Stimulated activated CD8-positive, alpha-beta memory T cell treated with anti-CD3 and anti-CD28 coated beads, Interleukin-2, amount 100 ng/mL, for 1 hour (primary cell): ENCODE measurements at regions not wholly inside any gene's neighbourhood (a gene's known extent, or its start where the extent isn't known, plus 50 kb on each side); places are given as distances from the start of the nearest gene placed in this dataset.

Source experiments
- DNase-seq, 2 donors: peaks; one replicate each; pipeline ENCODE4 v3.0.0-alpha.2; 2020; ENCODE audit warnings: low read depth in 2 of 2

GRCh38 chr18:24826605-24827004, 366.2 kb downstream of the HRH4 start:
- no peak for DNase-seq

DNA sequence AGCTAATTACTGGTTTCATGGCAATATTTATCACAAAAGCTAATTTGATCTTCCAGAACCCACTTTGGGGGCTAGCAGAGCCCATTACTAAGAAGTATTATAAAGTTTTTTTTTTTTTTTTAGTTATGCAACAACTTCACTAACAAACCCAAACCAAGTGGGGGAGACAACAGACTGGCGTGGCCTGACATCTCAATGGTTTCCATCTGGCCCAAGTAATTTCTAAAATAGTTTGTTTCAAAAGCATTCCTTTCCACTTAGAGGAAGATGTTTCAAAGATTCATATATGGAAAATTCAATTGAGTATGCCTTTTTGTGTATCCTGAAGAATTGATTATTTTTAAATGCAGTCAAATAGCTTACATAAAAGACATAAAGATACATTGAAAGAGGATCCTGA, 367.1 kb downstream of the HRH4 start:
- DNase-seq, result no peak

DNA sequence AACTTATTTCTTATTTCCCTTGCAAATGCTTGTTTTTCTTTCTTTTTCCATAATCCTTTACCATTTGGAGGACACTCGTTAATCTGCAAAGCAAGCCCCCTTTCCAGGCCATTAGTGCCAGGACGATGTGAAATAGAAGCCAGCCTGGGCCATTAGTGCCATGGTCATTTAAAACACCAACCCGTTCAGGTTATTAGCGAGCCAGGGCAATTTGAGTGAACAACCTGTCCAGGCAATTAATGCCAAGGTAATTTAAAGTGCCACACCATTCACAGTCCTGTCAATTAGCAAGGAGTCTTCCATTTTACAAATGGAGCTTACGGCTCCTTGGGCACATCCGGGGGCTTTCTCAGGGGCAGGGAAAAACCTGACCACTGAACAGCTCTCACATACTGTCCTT, 370.6 kb downstream of the HRH4 start:
- DNase-seq, result no peak

- no peak for DNase-seq
Measured at GRCh38 chr18:24831871-24832665, 371.6 kb downstream of the HRH4 start.

DNA sequence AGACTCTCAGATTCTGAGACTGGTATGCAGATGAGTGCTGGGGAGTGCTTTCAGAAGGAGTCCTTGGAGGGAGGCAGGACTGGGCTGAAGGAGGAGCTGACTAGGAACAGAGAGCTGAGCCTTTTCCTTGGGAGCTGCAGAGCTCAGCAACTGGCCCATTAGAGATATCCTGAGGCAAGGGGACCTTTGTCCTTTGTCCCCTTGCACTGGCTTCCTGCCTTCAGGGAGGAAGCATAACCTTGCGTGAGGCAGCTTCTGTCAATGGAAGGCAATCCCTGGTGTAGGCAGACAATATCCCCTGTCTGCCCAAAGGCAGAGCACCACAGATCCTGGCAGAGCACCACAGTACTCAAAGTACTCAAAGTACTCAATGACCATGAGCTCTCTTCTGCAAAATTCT, 375.3 kb downstream of the HRH4 start:
- DNase-seq, result no peak

- DNase-seq, result no peak
Measured at GRCh38 chr18:24837066-24837465, 376.6 kb downstream of the HRH4 start.

DNA sequence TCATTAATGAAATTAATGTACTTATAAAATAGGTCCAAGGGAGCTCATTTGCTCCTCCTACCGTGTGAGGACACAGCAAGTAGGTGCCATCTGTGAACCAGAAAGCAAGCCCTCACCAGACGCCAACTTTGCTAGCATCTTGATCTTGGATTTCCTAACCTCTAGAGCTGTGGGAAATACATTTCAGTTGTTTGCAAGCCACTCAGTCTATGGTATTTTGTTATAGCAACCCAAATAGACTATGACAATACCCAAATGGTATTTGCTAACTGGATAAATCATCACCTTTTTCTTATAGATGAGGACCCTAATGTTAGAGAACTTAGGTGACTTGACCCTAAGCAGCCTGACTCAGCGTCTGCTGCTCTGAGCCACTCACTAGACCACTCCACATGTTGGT, 379.6 kb downstream of the HRH4 start:
- no peak for DNase-seq

DNA sequence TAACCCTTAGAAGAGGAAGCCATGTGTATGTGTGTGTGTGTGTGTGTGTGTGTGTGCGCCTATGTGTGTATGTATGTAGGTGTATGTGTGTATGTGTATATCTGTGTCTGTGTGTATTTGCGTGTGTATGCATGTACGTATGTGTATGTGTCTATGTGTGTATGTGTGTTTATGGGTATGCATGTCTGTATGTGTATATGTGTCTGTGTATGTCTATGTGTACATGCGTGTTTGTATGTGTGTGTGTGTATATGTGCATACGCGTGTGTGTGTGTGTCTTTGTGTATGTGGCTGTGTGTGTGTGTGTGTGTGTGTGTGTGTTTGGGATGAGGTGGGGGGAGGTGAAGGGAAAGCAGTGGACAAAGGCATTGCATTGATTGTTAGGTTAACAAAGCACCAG, 380.2 kb downstream of the HRH4 start:
- no peak for DNase-seq

- no peak for DNase-seq
Measured at GRCh38 chr18:24841536-24841935, 381.1 kb downstream of the HRH4 start.

DNA sequence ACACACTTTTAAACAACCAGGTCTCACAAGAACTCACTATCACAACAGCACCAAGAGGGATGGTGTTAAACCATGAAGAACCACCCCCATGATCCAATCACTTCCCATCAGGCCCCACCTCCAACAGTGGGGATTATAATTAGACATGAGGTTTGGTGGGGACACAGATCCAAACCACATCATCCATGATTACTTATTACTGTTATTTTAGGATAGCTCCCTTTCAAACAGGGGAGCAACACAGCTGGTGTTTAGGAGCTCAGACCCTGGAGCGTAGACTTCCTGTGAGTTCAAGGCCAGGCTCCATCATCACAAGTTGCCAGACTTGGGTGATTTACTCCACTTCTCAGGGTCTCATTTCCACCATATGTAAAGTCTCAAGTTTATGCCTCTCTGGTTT, 382.7 kb downstream of the HRH4 start:
- no peak for DNase-seq

DNA sequence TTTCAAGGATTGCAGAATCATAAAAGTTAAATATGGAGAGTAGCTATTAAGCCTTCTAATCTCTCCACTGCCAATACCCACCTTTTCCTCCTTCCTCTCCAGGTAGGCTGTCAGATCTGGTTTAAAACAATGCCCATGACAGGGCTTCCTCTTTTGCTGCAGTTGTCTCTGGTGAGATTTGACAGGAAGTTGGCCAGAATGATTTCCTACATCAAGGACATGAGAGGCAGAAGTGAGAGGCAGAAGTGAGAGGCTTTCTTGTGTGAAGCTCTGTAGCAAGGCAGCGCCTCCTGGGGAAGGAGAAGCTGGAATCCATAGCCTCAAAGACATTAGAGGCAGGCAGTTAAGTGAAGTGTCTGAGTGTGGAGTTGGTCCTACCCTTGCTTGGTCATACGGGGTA, 385.7 kb downstream of the HRH4 start:
- no peak for DNase-seq

DNA sequence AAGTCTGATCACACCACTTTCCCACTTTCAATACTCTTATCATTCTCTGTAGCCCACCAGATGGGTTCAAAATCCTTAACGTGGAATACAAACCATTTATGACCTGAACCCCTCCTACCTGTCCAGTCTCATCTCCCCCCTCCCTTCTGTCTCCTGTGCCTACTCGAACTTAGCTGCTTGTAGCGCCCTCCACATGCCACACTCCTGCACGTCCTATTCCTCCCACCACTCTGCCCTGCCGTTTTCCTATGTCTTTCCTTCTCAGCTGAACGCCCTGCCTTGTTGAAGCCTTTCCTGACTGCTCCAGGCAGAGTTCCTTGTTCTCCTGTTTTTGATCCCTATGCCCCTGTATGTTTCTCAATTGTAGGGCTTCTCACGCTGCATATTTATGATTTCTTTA, 390.1 kb downstream of the HRH4 start:
- no peak for DNase-seq

- no peak for DNase-seq
Measured at GRCh38 chr18:24853076-24853475, 392.6 kb downstream of the HRH4 start.

DNA sequence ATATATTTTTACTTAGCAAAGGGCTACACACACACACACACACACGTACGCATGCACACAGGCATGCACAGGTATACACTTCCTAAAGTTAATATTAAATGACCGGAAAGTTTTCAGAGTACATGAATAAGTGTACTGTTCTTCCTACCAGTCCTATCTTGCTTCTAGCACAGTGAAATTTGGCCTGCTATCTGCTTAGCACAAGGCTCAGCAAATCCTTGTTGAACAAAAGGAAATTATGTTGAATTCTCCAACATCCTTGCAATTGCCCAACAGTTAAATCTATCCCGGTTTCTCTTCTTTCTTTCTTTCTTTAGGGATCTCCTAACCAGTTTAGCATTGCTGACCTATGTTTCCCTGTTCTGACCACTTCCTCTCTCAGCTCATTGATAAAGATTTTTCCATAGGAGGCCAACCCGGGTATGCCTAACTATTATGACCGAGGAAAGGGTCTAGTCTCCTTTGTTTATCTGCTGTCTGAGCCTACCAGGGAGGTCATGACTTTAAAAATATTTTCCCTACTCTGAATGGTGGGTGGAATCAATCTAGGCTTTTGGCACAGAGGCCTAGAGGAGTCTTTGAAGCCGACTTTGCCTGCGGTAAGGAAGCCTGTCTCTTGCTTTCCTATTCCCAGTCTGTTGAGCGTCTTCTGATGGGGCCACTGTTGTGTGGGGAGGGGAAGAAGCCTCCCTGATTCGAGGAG, 400.7 kb downstream of the HRH4 start:
- DNase-seq, result no peak

DNA sequence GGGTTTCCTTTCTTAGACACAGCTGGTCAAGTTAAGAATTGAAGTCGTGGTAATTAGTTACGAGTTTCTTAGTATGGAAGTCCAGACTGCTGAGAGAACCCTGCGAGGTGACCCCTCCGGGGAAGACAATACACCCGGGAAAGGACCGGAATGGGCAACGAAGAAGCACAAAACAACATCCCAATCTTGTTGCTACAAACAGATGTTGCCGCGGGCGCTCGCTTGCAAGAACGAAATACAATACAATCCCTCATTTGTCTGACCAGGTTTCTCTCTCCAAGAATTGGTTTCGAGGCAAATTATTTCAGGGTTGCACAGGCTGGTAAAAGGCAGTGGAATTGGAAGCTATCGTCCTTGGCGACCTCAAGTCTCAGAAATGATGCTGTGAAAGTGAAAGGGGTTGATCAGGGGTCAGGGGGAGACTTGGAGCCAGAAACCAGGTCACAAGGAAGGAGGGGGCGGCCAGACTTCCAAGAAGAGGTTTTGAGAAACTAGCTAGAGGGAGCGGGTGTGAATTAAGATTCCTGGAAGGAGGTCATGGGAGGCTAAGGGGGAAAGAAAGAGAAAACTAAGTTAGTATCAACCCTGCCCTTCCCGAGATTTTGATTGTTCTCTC, 401.9 kb downstream of the HRH4 start:
- DNase-seq, result no peak

- DNase-seq, result no peak
Measured at GRCh38 chr18:24868311-24868710, 407.9 kb downstream of the HRH4 start.

- DNase-seq, result no peak
Measured at GRCh38 chr18:24868760-24869237, 408.4 kb downstream of the HRH4 start.

- no peak for DNase-seq
Measured at GRCh38 chr18:24869285-24869684, 408.8 kb downstream of the HRH4 start.

DNA sequence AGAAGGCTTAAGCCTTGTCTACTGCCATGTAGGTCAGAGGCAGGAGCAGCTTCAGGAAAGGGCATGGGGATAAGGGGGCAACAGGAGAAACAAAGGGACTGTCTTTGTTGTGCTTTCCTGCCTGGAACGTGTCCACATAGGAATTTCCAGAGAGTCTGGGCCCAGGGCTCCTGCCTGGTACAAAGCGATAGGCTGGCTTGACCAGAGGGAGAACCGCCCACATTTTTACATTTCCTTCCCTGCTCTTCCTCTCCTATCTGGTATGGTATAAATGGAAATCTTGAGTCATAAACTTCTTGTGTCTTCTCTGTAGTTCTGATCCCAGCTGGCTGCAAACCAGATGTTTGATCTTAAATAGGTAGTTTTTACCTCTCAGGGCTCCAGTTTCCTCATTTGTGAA, 414.8 kb downstream of the HRH4 start:
- no peak for DNase-seq

- no peak for DNase-seq
Measured at GRCh38 chr18:24875777-24876176, 415.3 kb downstream of the HRH4 start.

DNA sequence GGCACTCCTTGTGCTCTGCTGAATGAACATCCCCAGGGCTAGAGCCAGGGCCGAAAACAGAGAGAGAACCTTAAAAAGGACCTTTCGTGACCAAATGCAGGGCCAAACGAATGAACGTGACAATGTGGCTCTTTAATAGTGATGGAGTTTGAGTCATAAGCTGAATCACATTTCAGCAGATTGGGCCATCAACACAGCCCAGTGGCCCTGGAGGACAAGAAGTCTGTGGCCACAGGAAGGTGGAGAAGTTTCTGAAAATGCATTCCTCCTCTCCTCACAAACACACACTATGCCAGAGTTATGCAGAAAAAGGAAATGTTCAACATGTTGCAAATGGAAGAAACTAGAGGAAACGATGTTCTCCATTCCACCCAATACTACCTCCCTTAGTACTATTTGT, 415.8 kb downstream of the HRH4 start:
- DNase-seq, result no peak

GRCh38 chr18:24877066-24877465, 416.6 kb downstream of the HRH4 start:
- no peak for DNase-seq

- DNase-seq, result no peak
Measured at GRCh38 chr18:24877546-24877945, 417.1 kb downstream of the HRH4 start.
